ENCODE measurements at regions not wholly inside any gene's neighbourhood (a gene's known extent, or its start where the extent isn't known, plus 50 kb on each side); places are given as distances from the start of the nearest gene placed in this dataset.

DNA sequence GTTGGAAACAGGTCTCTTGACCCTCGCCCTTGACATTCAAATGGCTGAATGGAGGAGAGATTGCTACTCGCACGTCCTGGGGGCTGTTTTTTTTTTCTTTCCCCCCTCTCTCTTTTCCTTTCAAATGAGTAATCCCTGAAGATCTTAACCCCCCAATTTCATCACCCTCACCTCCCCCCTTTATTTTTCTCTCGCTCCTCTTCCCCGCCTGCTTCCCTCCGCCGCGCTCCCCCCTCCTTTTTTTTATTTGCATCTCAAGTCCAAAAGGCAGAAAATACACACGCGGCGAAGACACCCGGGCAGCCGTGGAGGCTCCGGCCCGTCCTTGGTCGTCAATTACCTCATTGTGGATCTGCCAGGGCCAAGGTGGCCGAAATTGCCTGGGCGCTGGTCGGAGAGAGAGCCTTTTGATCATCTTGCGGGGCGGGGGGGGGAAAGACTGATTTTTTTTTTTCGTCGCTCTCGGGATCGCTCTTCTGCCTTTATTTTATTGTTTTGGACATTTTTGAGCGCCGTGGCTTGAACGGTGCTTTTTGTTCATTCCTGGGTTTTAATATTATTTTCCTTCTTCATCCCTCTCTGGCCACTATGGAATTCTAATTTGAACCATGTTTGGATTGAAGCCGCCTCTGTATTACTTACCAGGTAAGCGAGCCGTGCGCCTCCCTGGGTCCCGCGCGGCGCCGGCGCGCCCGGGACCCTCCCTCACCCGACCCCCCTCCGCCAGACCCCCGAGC is 57.2 kb upstream of the GSE1 start:
- no peak for DNase-seq

DNA sequence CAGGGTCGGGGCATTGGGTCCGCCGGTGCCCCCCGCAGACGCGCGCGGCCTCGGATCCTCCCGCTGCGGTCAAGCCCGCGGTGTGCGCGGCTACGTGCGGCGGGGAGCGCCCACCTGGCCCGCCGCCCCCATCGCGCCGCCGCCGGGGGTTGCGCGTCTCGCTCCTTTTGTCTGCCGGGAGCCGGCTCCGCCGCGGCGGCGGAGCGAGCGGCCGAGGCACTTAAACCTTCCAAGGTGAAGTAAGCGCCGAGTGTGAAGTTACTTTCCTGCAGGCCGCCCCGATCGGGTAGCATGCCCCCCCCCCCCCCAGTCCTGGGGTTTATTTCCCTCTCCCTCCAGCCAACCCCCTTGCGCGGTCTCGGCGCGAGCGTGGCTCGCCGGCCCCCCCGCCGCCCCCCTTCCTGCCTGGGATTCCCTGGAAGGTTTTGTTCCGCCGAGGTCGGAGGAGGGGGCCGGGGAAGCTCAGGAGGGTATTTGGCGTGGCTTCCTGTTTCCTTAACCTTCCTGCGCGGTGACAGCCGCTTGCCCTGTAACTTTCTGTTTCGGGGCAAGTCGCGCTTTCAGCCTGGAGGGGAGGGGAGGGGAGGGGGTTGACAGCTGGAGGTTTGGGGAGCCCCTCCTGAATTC is 56.6 kb upstream of the GSE1 start:
- DNase-seq: peak; percentile 68

DNA sequence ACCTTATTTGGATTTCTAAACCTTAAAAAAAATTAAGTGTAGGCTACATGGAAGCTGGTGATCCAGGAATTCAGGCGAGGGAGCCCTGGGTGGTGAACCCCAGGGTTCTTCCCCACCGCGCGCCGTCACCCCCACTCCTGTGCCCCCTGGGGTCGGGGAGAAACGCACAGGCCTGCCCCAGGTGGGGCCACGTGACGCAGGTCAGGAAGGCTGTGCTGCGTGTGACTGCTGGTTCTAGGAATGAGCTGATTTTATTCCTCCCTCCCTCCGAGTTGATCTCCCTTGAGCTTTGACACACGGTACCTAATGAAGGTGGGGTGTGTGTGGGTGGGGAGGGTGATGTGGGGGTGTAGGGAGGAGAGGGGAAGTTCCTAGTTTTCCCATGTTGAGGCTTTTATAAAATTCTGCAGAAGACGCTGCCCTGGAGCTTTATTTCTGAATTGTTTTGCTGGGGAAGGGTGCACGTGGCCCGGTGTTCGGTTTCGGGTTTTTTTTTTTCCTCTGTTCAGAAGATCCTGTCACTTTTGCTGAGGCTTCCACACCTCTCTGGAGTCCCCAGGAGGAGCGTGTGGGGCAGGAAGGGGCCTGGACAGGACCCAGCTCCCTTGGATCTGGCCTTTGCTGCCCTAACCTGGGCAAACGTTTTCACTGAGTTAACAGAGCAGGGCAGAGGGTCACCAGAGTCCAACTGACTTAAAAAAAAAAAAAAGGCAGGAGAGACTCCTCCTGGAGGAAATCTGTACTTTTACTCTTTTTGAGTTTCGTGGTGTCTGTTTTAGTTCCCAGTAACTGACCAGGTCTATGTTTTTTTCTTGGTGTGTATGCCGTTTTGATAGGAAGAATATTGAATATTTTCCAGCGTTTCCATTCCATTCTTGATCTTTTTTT is 55.8 kb upstream of the GSE1 start:
- DNase-seq: peak; percentile 58

DNA sequence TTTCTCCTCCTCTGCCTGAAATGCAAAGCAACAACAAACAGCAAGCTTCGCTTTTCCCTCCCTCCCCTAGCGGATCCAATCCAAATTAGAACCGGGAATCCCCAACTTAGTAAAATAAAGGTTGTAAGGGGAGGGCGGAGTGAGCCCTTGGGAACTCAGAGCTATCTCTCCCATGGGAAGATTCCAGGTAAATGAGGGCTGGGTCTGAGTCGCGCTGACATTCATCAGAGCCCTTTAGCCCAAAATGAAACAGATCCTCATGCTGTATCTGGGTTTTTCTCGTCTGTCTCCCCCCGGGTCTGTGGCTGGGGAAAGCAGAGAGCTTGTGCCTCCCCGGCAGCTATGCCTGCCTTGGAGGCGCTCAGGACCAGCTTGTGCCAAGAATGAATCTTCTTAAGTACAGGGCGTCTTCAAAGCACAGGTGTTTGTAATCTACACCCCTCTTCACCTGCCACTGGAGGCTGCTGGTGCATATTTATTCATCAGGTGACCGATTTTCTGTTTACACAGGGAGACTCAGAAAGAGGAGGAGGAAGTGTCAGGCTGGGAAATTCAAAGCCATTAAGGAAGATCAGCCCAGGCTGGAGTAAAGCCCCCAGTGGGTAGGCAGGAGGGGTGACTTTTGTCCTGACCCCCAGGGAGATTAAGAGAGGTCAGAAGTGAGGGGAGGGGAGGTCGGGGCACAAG is 55.0 kb upstream of the GSE1 start:
- DNase-seq: peak; percentile 26

DNA sequence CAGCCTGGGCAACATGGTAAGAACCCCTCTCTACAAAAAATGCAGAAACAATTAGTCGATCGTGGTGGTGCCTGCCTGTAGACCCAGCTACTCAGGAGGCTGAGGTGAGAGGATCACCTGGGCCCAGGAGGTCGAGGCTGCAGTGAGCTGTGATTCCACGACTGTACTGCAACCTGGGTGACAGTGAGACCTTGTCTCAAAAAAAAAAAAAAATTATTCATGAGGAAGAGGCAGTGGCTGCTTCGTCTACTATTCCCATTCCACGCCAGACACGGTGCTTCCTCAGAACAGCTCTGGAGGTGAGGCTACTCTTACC is 52.2 kb upstream of the GSE1 start:
- DNase-seq: no peak

DNA sequence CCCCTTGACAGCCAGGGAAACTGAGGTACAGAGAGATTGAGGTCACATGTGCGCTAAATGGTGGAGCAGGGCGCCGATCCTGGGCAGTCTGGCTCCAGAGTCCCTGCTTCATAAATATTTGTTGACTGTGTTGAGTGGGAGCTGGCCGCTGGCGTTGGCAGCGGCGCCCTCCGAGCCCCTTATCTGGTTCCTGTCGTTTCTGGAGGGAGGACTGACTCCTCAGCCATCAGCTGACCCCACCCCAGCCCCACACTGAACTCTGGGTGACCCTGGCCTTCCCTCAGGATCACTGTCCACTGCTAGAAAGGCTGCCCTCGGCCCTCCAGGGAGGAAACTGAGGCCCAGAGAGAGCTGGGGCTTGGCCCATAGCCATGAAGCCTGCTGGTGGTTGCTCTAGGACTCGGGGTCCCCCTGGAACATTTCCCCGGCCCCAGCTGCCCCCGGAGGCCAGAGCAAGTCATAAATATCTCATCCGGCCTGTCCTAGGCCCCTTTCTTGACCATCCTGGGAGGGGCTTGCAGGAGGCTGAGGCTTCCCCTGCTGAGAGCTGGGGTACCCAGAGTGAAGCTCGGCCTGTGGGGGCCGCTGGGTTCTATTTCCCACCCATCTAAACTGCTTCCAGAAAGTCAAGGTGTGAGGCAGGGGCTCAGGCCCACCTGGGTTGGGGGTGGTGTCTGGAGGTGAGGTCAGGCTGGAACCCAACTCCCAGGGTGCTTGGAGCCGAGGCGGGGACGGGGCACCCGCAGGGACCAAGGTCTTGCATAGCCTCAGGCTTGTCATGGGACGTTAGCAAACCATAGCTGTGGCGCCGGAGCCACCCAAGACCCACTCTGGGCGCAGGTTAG is 51.7 kb upstream of the GSE1 start:
- DNase-seq: peak; percentile 28

DNA sequence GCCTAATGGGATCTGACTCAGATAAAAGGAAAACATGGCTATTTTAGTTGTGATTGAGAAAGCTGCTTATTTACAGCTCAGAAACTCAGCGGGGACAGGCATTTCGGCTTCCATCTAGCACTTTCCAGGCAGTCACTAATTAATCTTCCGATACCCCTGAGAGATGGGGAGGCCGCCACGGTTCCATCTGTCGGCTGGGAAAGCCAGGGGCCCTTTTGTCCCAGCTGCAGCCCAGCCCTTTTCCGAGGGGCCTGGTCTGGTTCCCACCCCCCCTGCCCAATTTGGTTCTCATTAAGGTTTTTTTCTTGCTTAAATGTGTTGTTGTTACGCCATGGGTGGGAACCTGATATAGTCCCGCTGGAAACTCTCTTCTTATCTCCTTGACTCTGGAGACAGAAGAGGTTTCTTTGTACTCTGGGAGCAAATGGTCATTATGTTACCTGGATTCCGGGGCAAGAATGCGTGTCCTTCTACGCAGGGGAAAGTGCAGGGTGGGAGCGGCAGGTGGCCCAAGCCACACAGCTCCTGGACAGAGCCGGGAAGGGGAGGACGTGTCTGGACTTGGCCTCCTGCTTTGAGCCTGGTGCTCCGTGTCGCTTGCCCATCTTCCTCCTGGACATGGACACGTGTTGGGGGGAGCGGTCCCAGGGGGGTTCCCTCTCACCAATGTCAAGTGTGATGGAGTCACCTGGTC is 50.9 kb upstream of the GSE1 start:
- DNase-seq: no peak

DNA sequence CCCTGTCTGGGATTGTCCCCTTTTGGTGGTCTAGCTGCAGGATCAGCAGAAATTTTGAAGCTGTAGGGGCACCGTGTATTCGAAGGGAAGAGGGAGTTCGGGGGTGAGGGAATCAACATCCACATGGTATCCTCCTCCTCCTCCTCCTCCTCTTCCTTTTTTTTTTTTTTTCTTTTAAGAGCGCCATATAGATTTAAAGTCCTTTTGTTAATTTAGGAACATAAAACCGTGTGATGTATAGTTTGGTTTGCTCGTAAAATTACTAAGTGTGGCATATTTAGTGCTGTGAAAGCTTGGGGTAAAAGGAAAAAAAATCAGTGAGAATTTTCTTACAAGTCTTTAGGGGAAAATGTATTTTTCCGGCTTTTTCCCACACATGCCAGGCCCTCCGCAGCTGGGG is 50.1 kb upstream of the GSE1 start:
- DNase-seq: no peak
